H9 (cell line): ENCODE measurements at regions not wholly inside any gene's neighbourhood (a gene's known extent, or its start where the extent isn't known, plus 50 kb on each side); places are given as distances from the start of the nearest gene placed in this dataset.

Experiments
- DNase-seq: peaks from one replicate; pipeline ENCODE4 v3.0.0-alpha.2; 2017
- H2AFZ ChIP-seq: one replicate; pipeline ENCODE4 v1.6.1; 2013; ENCODE audit warnings: mild to moderate bottlenecking, low read length, control low read depth, moderate library complexity
- H2AK5ac ChIP-seq: 2 replicates; pipeline ENCODE4 v1.6.1; 2013; ENCODE audit warnings: low read length, control low read depth, mixed read lengths; ENCODE audit not compliant: insufficient read length
- H2BK120ac ChIP-seq: one replicate; pipeline ENCODE4 v1.6.1; 2013; ENCODE audit warnings: low read depth, mild to moderate bottlenecking, low read length, control low read depth, inconsistent platforms; ENCODE audit not compliant: poor library complexity, severe bottlenecking
- H2BK12ac ChIP-seq: 2 replicates; pipeline ENCODE4 v1.6.1; 2013; ENCODE audit warnings: low read length, control low read depth, mixed read lengths, low read depth; ENCODE audit not compliant: insufficient read length
- H2BK15ac ChIP-seq: 2 replicates; pipeline ENCODE4 v1.6.1; 2013; ENCODE audit warnings: low read depth, low read length, control low read depth
- H2BK20ac ChIP-seq: one replicate; pipeline ENCODE4 v1.6.1; 2013; ENCODE audit warnings: low read depth, mild to moderate bottlenecking, low read length, control low read depth, inconsistent platforms; ENCODE audit not compliant: poor library complexity, severe bottlenecking
- H2BK5ac ChIP-seq: 2 replicates; pipeline ENCODE4 v1.6.1; 2013; ENCODE audit warnings: low read length, control low read depth, mixed read lengths; ENCODE audit not compliant: insufficient read length
- H3K14ac ChIP-seq: 2 replicates; pipeline ENCODE4 v1.6.1; 2013; ENCODE audit warnings: low read length, control low read depth; ENCODE audit not compliant: insufficient read depth
- H3K18ac ChIP-seq: 2 replicates; pipeline ENCODE4 v1.6.1; 2013; ENCODE audit warnings: low read depth, mild to moderate bottlenecking, mixed read lengths, low read length, control low read depth; ENCODE audit not compliant: insufficient read length
- H3K23ac ChIP-seq: 2 replicates; pipeline ENCODE4 v1.6.1; 2013; ENCODE audit warnings: low read length, control low read depth, mixed read lengths, low read depth; ENCODE audit not compliant: insufficient read length
- H3K23me2 ChIP-seq: 2 replicates; pipeline ENCODE4 v1.6.1; 2013; ENCODE audit warnings: low read depth, mild to moderate bottlenecking, mixed read lengths, low read length, control low read depth; ENCODE audit not compliant: insufficient read length, poor library complexity, severe bottlenecking
- H3K27ac ChIP-seq: 2 replicates; pipeline ENCODE4 v1.5.1; 2013; ENCODE audit warnings: low read length, control low read depth, mixed read lengths, low read depth; ENCODE audit not compliant: insufficient read length
- H3K27me3 ChIP-seq: 2 replicates; pipeline ENCODE4 v1.6.1; 2013; ENCODE audit warnings: low read length, control low read depth, inconsistent platforms; ENCODE audit not compliant: insufficient read depth
- H3K4ac ChIP-seq: 2 replicates; pipeline ENCODE4 v1.6.1; 2013; ENCODE audit warnings: low read depth, mild to moderate bottlenecking, control low read depth, inconsistent platforms, low read length, moderate library complexity
- H3K4me1 ChIP-seq: 2 replicates; pipeline ENCODE4 v1.6.1; 2013; ENCODE audit warnings: low read length, control low read depth, inconsistent platforms; ENCODE audit not compliant: insufficient read depth
- H3K4me2 ChIP-seq: 2 replicates; pipeline ENCODE4 v1.6.1; 2013; ENCODE audit warnings: low read length, control low read depth, mixed read lengths; ENCODE audit not compliant: insufficient read length, insufficient read depth
- H3K56ac ChIP-seq: 2 replicates; pipeline ENCODE4 v1.6.1; 2013; ENCODE audit warnings: low read depth, mild to moderate bottlenecking, mixed read lengths, low read length, control low read depth; ENCODE audit not compliant: insufficient read length
- H3K79me1 ChIP-seq: 2 replicates; pipeline ENCODE4 v1.6.1; 2013; ENCODE audit warnings: low read depth, mild to moderate bottlenecking, moderate library complexity, low read length, control low read depth, inconsistent platforms; ENCODE audit not compliant: insufficient read depth, poor library complexity, severe bottlenecking
- H3K79me2 ChIP-seq: 2 replicates; pipeline ENCODE4 v1.6.1; 2013; ENCODE audit warnings: low read length, control low read depth, inconsistent platforms; ENCODE audit not compliant: insufficient read depth
- H3K9ac ChIP-seq: 2 replicates; pipeline ENCODE4 v1.6.1; 2013; ENCODE audit warnings: low read length, control low read depth, mixed read lengths; ENCODE audit not compliant: insufficient read length; ENCODE audit errors: extremely low read depth
- H3K9me3 ChIP-seq: one replicate; pipeline ENCODE4 v1.6.1; 2013; ENCODE audit warnings: low read depth, low read length, inconsistent platforms; ENCODE audit not compliant: control insufficient read depth
- H3T11ph ChIP-seq: one replicate; pipeline ENCODE4 v1.6.1; 2013; ENCODE audit warnings: mild to moderate bottlenecking, low read length, control low read depth, inconsistent platforms
- H4K20me1 ChIP-seq: one replicate; pipeline ENCODE4 v1.6.1; 2013; ENCODE audit not compliant: control insufficient read depth, insufficient read length, insufficient read depth
- H4K5ac ChIP-seq: 2 replicates; pipeline ENCODE4 v1.6.1; 2013; ENCODE audit warnings: low read depth, mild to moderate bottlenecking, mixed read lengths, low read length, control low read depth; ENCODE audit not compliant: insufficient read length
- H4K8ac ChIP-seq: replicated peaks from 2 replicates; pipeline ENCODE4 v1.6.1; 2013; ENCODE audit warnings: low read length, control low read depth, mixed read lengths, low read depth; ENCODE audit not compliant: insufficient read length
- H4K91ac ChIP-seq: 2 replicates; pipeline ENCODE4 v1.6.1; 2013; ENCODE audit warnings: low read depth, mild to moderate bottlenecking, moderate library complexity, mixed read lengths, low read length, control low read depth; ENCODE audit not compliant: insufficient read length
- H3K27ac Mint-ChIP-seq, 3 experiments: 2 replicates in 2 of 3; 3 replicates in 1 of 3; pipeline ENCODE4 v1.8.0; 2020 to 2021; ENCODE audit warnings: mixed read lengths in 3 of 3, mild to moderate bottlenecking in 1 of 3, moderate library complexity in 1 of 3
- H3K27me3 Mint-ChIP-seq: 2 replicates; pipeline ENCODE4 v1.8.0; 2021; ENCODE audit warnings: low read depth, mild to moderate bottlenecking, moderate library complexity, mixed read lengths
- H3K36me3 Mint-ChIP-seq, 3 experiments: 2 replicates in 2 of 3; 3 replicates in 1 of 3; pipeline ENCODE4 v1.8.0; 2020 to 2021; ENCODE audit warnings: low read depth in 3 of 3, mixed read lengths in 3 of 3; ENCODE audit not compliant: insufficient read depth in 1 of 3
- H3K4me1 Mint-ChIP-seq, 2 experiments: 2 replicates each; pipeline ENCODE4 v1.8.0; 2020; ENCODE audit warnings: mixed read lengths in 2 of 2
- H3K4me3 Mint-ChIP-seq, 2 experiments: 2 replicates in 1 of 2; 3 replicates in 1 of 2; pipeline ENCODE4 v1.8.0; 2020 to 2021; ENCODE audit warnings: mild to moderate bottlenecking in 2 of 2, mixed read lengths in 2 of 2, moderate library complexity in 1 of 2
- H3K9me3 Mint-ChIP-seq, 2 experiments: 2 replicates in 1 of 2; 3 replicates in 1 of 2; pipeline ENCODE4 v1.8.0; 2020; ENCODE audit warnings: mild to moderate bottlenecking in 2 of 2, mixed read lengths in 2 of 2, moderate library complexity in 1 of 2
- TF ChIP-seq, protein P1 (sequence below): fragments of 200-600 bp; sonication (generic); conservative IDR thresholded peaks from 3 replicates; pipeline ENCODE4 v1.8.0; 2021; ENCODE audit warnings: antibody characterized with exemption, mild to moderate bottlenecking

DNA sequence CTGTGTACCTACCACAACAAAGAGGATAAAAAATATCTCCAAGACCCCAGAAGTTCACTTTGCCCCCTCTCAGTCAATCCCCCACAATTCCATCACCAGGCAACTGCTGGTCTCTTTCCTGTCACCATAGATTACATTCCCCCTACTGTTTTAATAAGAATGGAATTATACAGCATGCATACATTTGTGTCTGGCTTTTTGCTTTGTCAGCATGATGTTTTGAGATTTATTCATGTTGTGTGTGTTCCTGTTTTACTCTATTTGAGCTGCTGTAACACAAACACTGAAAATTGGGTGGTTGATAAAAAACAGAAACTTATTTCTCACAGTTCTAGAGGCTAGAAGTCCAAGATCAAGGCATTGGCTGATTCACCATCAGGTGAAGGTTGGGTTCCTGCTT is 214.5 kb upstream of the IGFBP3 start:
- H3K23me2 ChIP-seq, result no peaks in the 10 kb centered on the region
- no peak for DNase-seq
- H3K4me1 ChIP-seq, result no peaks in the 10 kb centered on the region
- no peak overlapping the region for H3K4me2 ChIP-seq
- H3K14ac ChIP-seq, result no peak overlapping the region
- H2BK20ac ChIP-seq, result no peak overlapping the region
- H2BK15ac ChIP-seq, result no peak overlapping the region
- Mint-ChIP-seq H3K9me3 (no peaks in the 10 kb centered on the region; a peak in 1 of 5 replicates), H3K4me3 (no peak overlapping the region), H3K27ac (no peak overlapping the region), H3K27me3 (no peaks in the 10 kb centered on the region), H3K4me1 (peaks cover 7 to 8% of the 10 kb centered on the region in 2 experiments), H3K36me3 (no peaks in the 10 kb centered on the region)
- no peak overlapping the region for H2AK5ac ChIP-seq
- H3K27ac ChIP-seq, result no peak overlapping the region
- H3T11ph ChIP-seq, result no peak overlapping the region
- TF ChIP-seq, protein P1, sequence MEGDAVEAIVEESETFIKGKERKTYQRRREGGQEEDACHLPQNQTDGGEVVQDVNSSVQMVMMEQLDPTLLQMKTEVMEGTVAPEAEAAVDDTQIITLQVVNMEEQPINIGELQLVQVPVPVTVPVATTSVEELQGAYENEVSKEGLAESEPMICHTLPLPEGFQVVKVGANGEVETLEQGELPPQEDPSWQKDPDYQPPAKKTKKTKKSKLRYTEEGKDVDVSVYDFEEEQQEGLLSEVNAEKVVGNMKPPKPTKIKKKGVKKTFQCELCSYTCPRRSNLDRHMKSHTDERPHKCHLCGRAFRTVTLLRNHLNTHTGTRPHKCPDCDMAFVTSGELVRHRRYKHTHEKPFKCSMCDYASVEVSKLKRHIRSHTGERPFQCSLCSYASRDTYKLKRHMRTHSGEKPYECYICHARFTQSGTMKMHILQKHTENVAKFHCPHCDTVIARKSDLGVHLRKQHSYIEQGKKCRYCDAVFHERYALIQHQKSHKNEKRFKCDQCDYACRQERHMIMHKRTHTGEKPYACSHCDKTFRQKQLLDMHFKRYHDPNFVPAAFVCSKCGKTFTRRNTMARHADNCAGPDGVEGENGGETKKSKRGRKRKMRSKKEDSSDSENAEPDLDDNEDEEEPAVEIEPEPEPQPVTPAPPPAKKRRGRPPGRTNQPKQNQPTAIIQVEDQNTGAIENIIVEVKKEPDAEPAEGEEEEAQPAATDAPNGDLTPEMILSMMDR, result no peak
- no peaks in the 10 kb centered on the region for H3K79me1 ChIP-seq
- no peak overlapping the region for H2AFZ ChIP-seq
- no peak overlapping the region for H3K18ac ChIP-seq
- H3K79me2 ChIP-seq, result no peaks in the 10 kb centered on the region
- H4K5ac ChIP-seq, result no peak overlapping the region
- no peak overlapping the region for H2BK5ac ChIP-seq
- H3K56ac ChIP-seq, result no peak overlapping the region
- H3K9me3 ChIP-seq, result no peaks in the 10 kb centered on the region
- no peak overlapping the region for H3K23ac ChIP-seq
- no peak overlapping the region for H4K8ac ChIP-seq
- H2BK120ac ChIP-seq, result no peak overlapping the region
- H2BK12ac ChIP-seq, result no peak overlapping the region
- no peak overlapping the region for H4K91ac ChIP-seq
- H4K20me1 ChIP-seq, result no peaks in the 10 kb centered on the region
- H3K9ac ChIP-seq, result no peak overlapping the region
- no peak overlapping the region for H3K4ac ChIP-seq
- no peaks in the 10 kb centered on the region for H3K27me3 ChIP-seq
